GM04504 (cell line): ENCODE measurements at regions not wholly inside any gene's neighbourhood (a gene's known extent, or its start where the extent isn't known, plus 50 kb on each side); places are given as distances from the start of the nearest gene placed in this dataset.
"Not testable (repeated sequence)": the region's sequence is repeated elsewhere in the genome, so short reads cannot be mapped to it uniquely, and the experiment has no call there.

Source experiments
- DNase-seq: peaks from one replicate; pipeline ENCODE4 v3.0.0-alpha.2; 2012; ENCODE audit warnings: low read depth

GRCh38 chr2:7641272-7641671, 724.1 kb downstream of the RNF144A start:
- not testable (repeated sequence) for DNase-seq

GRCh38 chr2:7646024-7646423, 728.8 kb downstream of the RNF144A start:
- DNase-seq, result no peak

- DNase-seq, result no peak
These were observed 729.4 kb downstream of the RNF144A start for GRCh38 chr2:7646661-7647060.

GRCh38 chr2:7648221-7648795, 731.1 kb downstream of the RNF144A start:
- no peak for DNase-seq

GRCh38 chr2:7649461-7650228, 732.4 kb downstream of the RNF144A start:
- DNase-seq, result no peak

GRCh38 chr2:7653617-7654016, 736.4 kb downstream of the RNF144A start:
- DNase-seq, result no peak

GRCh38 chr2:7655629-7656028, 738.4 kb downstream of the RNF144A start:
- no peak for DNase-seq

- not testable (repeated sequence) for DNase-seq
These were observed 740.3 kb downstream of the RNF144A start for GRCh38 chr2:7657526-7657925.

GRCh38 chr2:7658486-7658885, 741.3 kb downstream of the RNF144A start:
- DNase-seq, result no peak

GRCh38 chr2:7660816-7661215, 743.6 kb downstream of the RNF144A start:
- no peak for DNase-seq

- no peak for DNase-seq
These were observed 744.3 kb downstream of the RNF144A start for GRCh38 chr2:7661502-7661901.

- DNase-seq, result no peak
These were observed 748.7 kb downstream of the RNF144A start for GRCh38 chr2:7665880-7666279.

- DNase-seq, result no peak
These were observed 749.5 kb downstream of the RNF144A start for GRCh38 chr2:7666596-7667259.

- DNase-seq, result no peak
These were observed 750.1 kb downstream of the RNF144A start for GRCh38 chr2:7667260-7667757.

GRCh38 chr2:7670905-7671641, 753.9 kb downstream of the RNF144A start:
- no peak for DNase-seq

- DNase-seq, result no peak
These were observed 754.9 kb downstream of the RNF144A start for GRCh38 chr2:7672027-7672684.

- DNase-seq, result no peak
These were observed 755.5 kb downstream of the RNF144A start for GRCh38 chr2:7672685-7673071.

- DNase-seq, result no peak
These were observed 755.9 kb downstream of the RNF144A start for GRCh38 chr2:7673101-7673500.

GRCh38 chr2:7673853-7674252, 756.6 kb downstream of the RNF144A start:
- no peak for DNase-seq

- no peak for DNase-seq
These were observed 757.4 kb downstream of the RNF144A start for GRCh38 chr2:7674606-7675005.

GRCh38 chr2:7676714-7677113, 759.5 kb downstream of the RNF144A start:
- no peak for DNase-seq
